Osteocyte (in vitro differentiated cells): ENCODE measurements at regions not wholly inside any gene's neighbourhood (a gene's known extent, or its start where the extent isn't known, plus 50 kb on each side); places are given as distances from the start of the nearest gene placed in this dataset.

Source experiments
- DNase-seq: peaks from one replicate; pipeline ENCODE4 v3.0.0; 2021; ENCODE audit warnings: mixed read lengths; ENCODE audit not compliant: unreplicated experiment; ENCODE audit errors: extremely low spot score
- H3K27ac Mint-ChIP-seq: one replicate; pipeline ENCODE4 v1.8.0; 2021; ENCODE audit warnings: mild to moderate bottlenecking, mixed read lengths; ENCODE audit not compliant: unreplicated experiment
- H3K27me3 Mint-ChIP-seq: one replicate; pipeline ENCODE4 v1.8.0; 2021; ENCODE audit warnings: mixed read lengths; ENCODE audit not compliant: unreplicated experiment
- H3K36me3 Mint-ChIP-seq: one replicate; pipeline ENCODE4 v1.8.0; 2021; ENCODE audit warnings: mixed read lengths; ENCODE audit not compliant: unreplicated experiment
- H3K4me1 Mint-ChIP-seq: one replicate; pipeline ENCODE4 v1.8.0; 2021; ENCODE audit warnings: mixed read lengths; ENCODE audit not compliant: unreplicated experiment
- H3K4me3 Mint-ChIP-seq: one replicate; pipeline ENCODE4 v1.8.0; 2021; ENCODE audit warnings: mild to moderate bottlenecking, moderate library complexity, mixed read lengths; ENCODE audit not compliant: unreplicated experiment
- H3K9me3 Mint-ChIP-seq: one replicate; pipeline ENCODE4 v1.8.0; 2021; ENCODE audit warnings: mixed read lengths; ENCODE audit not compliant: unreplicated experiment
- CTCF ChIP-seq: fragments of 200-600 bp; sonication (generic); IDR thresholded peaks from 2 replicates; pipeline ENCODE4 v1.5.0; 2021; ENCODE audit warnings: antibody characterized with exemption, mild to moderate bottlenecking, moderate library complexity

GRCh38 chr2:167492486-167492885 lies 604.2 kb downstream of the XIRP2 start:
- Mint-ChIP-seq H3K27ac (no peak overlapping the region), H3K36me3 (no peaks in the 10 kb centered on the region), H3K4me3 (no peak overlapping the region), H3K27me3 (no peaks in the 10 kb centered on the region), H3K4me1 (peaks cover 7% of the 10 kb centered on the region), H3K9me3 (no peaks in the 10 kb centered on the region)
- DNase-seq, result no peak
- TF ChIP-seq CTCF, result no peak

- no peaks in the 10 kb centered on the region for H3K27me3 Mint-ChIP-seq
- H3K4me1 Mint-ChIP-seq, result peaks cover 8% of the 10 kb centered on the region
- DNase-seq, result no peak
- no peaks in the 10 kb centered on the region for H3K9me3 Mint-ChIP-seq
- no peak overlapping the region for H3K4me3 Mint-ChIP-seq
- no peak overlapping the region for H3K27ac Mint-ChIP-seq
- no peak for TF ChIP-seq CTCF
- H3K36me3 Mint-ChIP-seq, result no peaks in the 10 kb centered on the region
Observed at GRCh38 chr2:167491788-167492187, 603.5 kb downstream of the XIRP2 start.

- no peak for DNase-seq
- H3K4me3 Mint-ChIP-seq, result no peak overlapping the region
- H3K9me3 Mint-ChIP-seq, result no peaks in the 10 kb centered on the region
- no peak overlapping the region for H3K27ac Mint-ChIP-seq
- TF ChIP-seq CTCF, result no peak
- no peaks in the 10 kb centered on the region for H3K36me3 Mint-ChIP-seq
- H3K4me1 Mint-ChIP-seq, result peaks cover 8% of the 10 kb centered on the region
- no peaks in the 10 kb centered on the region for H3K27me3 Mint-ChIP-seq
Observed at GRCh38 chr2:167490455-167490854, 602.2 kb downstream of the XIRP2 start.

- no peak for DNase-seq
- Mint-ChIP-seq H3K4me1 (peaks cover 8% of the 10 kb centered on the region), H3K36me3 (no peaks in the 10 kb centered on the region), H3K4me3 (no peak overlapping the region), H3K27me3 (no peaks in the 10 kb centered on the region), H3K27ac (no peak overlapping the region), H3K9me3 (no peaks in the 10 kb centered on the region)
- no peak for TF ChIP-seq CTCF
Observed at GRCh38 chr2:167489325-167489724, 601.0 kb downstream of the XIRP2 start.

DNA sequence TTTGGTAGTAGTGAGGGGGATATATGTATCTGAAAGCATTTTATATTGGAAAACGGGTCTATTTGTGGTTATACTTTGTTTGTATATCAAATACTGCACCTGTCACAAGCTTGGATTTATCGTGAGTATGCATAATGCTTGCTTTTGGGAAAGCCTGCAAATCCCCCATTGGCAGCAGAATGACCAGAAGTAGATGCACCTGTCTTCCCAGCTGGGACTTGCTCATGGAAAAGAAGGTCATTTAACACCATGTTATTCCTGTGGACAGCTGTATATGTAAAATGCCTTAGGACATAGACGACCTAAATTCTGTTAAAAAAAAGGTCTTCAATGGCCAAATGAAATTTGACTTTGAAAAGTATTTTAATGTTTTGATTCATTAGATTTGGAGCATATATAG lies 599.4 kb downstream of the XIRP2 start:
- no peak overlapping the region for H3K27ac Mint-ChIP-seq
- TF ChIP-seq CTCF, result no peak
- no peak overlapping the region for H3K4me3 Mint-ChIP-seq
- DNase-seq, result no peak
- no peaks in the 10 kb centered on the region for H3K9me3 Mint-ChIP-seq
- no peaks in the 10 kb centered on the region for H3K27me3 Mint-ChIP-seq
- no peaks in the 10 kb centered on the region for H3K36me3 Mint-ChIP-seq
- H3K4me1 Mint-ChIP-seq, result peaks cover 8% of the 10 kb centered on the region
